D721Med (cell line): ENCODE measurements at regions not wholly inside any gene's neighbourhood (a gene's known extent, or its start where the extent isn't known, plus 50 kb on each side); places are given as distances from the start of the nearest gene placed in this dataset.

Experiments used
- DNase-seq: peaks from one replicate; pipeline ENCODE4 v3.0.0; 2011; ENCODE audit warnings: low spot score; ENCODE audit not compliant: insufficient read length
- FAIRE-seq: peaks from 2 replicates; lab custom pipeline; 2011; peaks lifted over from hg19 to GRCh38; lab: Jason Lieb, UNC
- TF ChIP-seq, protein P1 (sequence below): IDR thresholded peaks from 2 replicates; pipeline ENCODE4 v1.5.1; 2012; ENCODE audit warnings: mild to moderate bottlenecking, control low read depth; ENCODE audit not compliant: insufficient read depth; ENCODE audit errors: missing control alignments

DNA sequence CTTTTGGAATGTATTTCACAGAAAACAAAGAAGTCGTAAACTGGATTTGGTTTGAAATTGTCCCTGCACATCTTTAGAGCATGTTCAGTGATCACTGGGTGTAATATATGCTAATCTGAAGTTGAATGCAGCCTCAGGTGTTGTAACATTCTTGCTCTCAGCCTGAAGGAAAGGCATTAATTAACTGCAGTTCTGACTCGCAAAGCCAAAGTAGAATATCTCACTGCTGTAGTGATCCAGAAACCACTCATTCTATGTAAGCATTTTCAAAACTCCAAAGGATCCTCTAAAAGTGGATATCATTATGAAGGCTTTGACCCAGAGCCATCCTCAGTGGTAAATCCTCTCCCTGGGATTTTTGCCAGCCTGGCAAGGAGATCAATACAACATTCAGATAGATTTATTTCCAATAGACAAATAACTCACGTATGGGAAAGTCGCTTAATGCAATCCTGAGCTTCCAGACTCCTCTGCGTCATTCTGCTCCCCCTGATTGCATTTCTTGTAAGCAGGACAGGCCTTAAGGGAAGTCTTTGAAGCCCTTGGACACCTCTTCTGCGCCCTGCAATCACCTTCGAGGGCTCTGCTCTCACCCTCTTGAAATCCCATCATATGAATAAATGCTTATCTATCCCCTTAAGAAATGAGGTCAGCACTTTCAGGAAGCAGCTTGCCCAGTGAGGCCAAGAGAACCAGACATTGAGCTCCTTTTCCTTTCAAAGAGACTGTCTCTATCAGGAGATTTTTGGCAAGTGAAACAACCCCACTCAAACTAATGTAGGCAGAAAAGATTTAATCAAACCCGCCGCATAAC is 301.7 kb upstream of the NBEA start:
- TF ChIP-seq, protein P1, sequence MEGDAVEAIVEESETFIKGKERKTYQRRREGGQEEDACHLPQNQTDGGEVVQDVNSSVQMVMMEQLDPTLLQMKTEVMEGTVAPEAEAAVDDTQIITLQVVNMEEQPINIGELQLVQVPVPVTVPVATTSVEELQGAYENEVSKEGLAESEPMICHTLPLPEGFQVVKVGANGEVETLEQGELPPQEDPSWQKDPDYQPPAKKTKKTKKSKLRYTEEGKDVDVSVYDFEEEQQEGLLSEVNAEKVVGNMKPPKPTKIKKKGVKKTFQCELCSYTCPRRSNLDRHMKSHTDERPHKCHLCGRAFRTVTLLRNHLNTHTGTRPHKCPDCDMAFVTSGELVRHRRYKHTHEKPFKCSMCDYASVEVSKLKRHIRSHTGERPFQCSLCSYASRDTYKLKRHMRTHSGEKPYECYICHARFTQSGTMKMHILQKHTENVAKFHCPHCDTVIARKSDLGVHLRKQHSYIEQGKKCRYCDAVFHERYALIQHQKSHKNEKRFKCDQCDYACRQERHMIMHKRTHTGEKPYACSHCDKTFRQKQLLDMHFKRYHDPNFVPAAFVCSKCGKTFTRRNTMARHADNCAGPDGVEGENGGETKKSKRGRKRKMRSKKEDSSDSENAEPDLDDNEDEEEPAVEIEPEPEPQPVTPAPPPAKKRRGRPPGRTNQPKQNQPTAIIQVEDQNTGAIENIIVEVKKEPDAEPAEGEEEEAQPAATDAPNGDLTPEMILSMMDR: no peak
- DNase-seq: no peak
- FAIRE-seq: no peak

DNA sequence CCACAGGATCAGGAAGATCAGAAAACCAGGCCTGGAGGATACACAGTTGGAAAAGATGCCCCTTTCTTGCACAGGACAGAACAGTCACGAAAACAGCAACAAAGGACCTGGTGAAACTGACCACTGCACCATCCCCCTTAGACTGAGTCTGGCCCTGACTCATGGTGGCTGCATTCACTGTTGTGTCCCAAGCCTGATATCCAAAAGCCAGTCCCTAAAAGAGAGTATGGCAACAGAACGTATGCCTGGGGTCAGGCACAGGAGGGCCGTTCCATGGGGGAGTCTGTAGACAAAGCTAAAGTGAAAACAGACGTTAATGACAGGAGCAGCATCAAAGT is 301.1 kb upstream of the NBEA start:
- DNase-seq (no peak), FAIRE-seq (no peak)
- TF ChIP-seq, protein P1: no peak

DNA sequence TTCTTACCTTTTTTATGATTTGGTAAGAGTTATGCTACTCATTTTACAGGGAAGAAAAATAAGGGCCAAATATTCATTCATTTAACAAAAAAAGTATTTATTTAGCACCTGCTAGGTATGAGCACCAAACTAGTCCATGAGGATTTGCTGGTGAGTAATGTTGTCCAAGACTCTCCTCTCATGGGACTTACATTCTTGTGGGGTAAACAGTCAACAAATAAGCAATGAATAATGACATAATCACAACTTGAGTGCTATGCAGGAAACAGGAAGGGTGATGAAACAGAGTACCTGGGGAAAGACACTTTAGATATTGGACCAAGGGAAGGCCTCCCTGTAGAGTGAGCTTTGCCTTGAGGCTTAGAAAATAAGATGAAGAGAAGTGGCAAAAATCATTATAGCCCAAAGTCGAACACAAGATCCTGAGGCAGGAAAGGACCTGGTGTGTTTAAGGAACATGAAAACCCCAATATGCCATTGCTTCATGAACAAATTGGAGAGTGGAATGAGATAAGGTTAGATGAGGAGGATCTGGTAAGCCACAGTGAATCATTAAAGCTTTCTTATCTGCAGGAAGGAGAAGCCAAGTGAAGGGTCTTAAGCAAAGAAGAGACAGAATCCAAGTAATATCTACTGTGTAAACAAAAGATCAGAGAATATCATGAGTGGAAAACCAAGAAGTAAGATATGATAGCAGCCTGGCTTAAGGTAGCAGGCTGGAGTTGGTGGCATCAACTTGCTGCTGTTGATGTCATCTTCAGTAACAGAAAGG is 294.5 kb upstream of the NBEA start:
- TF ChIP-seq, protein P1: no peak
- no peak for DNase-seq
- FAIRE-seq: no peak

DNA sequence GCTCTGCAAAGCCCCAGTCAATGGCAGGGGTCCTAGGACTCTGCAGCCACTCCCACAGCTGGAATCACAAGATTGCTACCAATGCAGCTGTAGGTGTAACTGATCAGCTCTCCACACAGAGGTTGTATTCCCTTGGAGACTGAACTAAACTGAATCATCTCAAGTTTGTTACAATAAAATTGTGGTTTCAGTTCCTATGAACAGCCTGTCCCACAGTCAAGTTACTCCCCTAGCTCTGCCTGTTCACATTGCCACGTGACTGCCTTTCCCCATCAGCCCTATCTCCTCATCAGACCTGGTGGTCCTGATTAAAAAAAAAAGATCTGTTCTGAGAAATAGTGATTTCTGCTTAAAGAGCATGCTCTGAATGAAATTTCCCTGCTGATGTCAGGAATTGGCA is 287.9 kb upstream of the NBEA start:
- FAIRE-seq (no peak), DNase-seq (no peak)

DNA sequence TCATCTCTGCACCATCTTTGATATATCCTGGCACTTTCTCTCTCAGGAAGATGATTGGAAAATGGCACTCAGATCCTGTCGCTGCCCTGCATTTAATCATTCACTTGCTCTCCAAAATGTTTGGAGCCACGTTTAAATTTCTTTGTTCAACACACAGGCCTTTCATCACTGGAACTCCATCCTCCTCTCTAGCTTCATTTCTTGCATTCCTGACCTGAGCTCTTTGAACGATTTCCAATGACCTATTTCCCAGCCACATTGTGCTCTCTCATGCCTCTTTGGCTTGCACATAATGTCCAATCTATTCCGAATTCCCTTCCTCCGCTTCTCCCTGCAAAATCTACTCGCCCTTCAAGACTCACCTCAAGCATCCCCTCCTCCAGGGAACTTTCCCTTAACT is 287.4 kb upstream of the NBEA start:
- TF ChIP-seq, protein P1: no peak
- FAIRE-seq: no peak
- no peak for DNase-seq

More for the DNA sequence above, 287.9 kb upstream of the NBEA start:
- TF ChIP-seq, protein P1: no peak

DNA sequence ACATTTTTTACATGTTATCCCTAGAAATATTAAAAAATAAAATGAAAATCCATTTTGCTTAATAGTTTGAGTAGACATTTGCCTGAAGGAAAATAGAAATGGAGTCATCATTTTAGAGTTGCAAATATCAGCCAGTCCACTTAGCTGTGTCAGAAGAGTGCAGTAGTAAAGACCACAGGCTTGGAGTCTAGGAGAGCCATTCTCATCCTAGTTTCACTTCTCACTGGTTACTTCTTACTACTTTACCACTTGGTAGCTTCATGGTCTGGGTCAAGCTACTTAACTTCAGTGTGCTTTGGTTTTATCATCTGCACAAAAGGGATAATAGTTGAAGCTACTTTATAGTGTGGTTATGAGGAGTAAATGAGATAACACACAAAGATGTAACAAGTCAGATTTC is 286.5 kb upstream of the NBEA start:
- DNase-seq (no peak), FAIRE-seq (no peak)
- TF ChIP-seq, protein P1: no peak

DNA sequence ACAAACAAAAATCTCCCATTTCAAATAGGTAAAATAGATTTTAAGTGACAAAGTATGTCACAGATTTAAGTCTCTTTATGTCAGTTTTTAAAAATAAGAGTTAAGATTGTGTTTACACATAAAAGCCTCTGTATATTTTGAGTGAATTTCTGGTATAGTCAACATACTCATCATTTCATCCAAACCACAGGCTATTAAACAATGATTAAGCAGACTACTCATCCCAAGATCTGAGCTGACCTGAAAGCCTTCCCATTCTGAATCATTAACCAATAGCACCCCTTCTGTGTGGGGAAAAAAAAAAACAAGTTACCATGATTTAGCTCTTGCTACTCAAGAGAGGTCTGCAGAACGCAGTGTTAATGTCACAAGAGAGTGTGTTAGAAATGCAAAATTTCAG is 284.4 kb upstream of the NBEA start:
- FAIRE-seq: no peak
- DNase-seq: no peak
- TF ChIP-seq, protein P1: no peak
